HEK293 (cell line): ENCODE measurements at regions not wholly inside any gene's neighbourhood (a gene's known extent, or its start where the extent isn't known, plus 50 kb on each side); places are given as distances from the start of the nearest gene placed in this dataset.

Experiments
- GLI4 ChIP-seq: fragments of 450-650 bp; formaldehyde crosslinking; IDR thresholded peaks from 2 replicates; pipeline ENCODE4 v1.5.1; 2016; ENCODE audit warnings: missing biosample characterization, missing genetic modification characterization
- HOXA7 ChIP-seq: sonication (generic); formaldehyde crosslinking; IDR thresholded peaks from 2 replicates; pipeline ENCODE4 v1.8.1; 2022; ENCODE audit warnings: missing genetic modification reagents, borderline replicate concordance
- ZNF292 ChIP-seq: fragments of 450-650 bp; formaldehyde crosslinking; IDR thresholded peaks from 2 replicates; pipeline ENCODE4 v1.5.1; 2016; ENCODE audit warnings: low read depth, missing biosample characterization, missing genetic modification characterization, borderline replicate concordance
- ZSCAN23 ChIP-seq: fragments of 450-650 bp; formaldehyde crosslinking; IDR thresholded peaks from 2 replicates; pipeline ENCODE4 v1.5.1; 2016; ENCODE audit warnings: missing biosample characterization, missing genetic modification characterization

GRCh38 chr4:132065940-132066495 is 1083.1 kb upstream of the PCDH10 start:
- TF ChIP-seq GLI4 (no peak), ZSCAN23 (tag by site-specific recombination) (no peak), HOXA7 (CRISPR knock-in tag) (no peak), ZNF292 (tag by site-specific recombination) (no peak)
